ENCODE measurements at regions not wholly inside any gene's neighbourhood (a gene's known extent, or its start where the extent isn't known, plus 50 kb on each side); places are given as distances from the start of the nearest gene placed in this dataset.

- TF ChIP-seq, protein P1, sequence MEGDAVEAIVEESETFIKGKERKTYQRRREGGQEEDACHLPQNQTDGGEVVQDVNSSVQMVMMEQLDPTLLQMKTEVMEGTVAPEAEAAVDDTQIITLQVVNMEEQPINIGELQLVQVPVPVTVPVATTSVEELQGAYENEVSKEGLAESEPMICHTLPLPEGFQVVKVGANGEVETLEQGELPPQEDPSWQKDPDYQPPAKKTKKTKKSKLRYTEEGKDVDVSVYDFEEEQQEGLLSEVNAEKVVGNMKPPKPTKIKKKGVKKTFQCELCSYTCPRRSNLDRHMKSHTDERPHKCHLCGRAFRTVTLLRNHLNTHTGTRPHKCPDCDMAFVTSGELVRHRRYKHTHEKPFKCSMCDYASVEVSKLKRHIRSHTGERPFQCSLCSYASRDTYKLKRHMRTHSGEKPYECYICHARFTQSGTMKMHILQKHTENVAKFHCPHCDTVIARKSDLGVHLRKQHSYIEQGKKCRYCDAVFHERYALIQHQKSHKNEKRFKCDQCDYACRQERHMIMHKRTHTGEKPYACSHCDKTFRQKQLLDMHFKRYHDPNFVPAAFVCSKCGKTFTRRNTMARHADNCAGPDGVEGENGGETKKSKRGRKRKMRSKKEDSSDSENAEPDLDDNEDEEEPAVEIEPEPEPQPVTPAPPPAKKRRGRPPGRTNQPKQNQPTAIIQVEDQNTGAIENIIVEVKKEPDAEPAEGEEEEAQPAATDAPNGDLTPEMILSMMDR (IDR thresholded peaks at IDR 0.05), result no peak
- no peak for TF ChIP-seq EZH2 (IDR thresholded peaks at IDR 0.05; ENCODE audit: borderline replicate concordance, insufficient read depth, low read depth, low read length, poor library complexity, severe bottlenecking)
These were observed 164.1 kb upstream of the CHRNA7 start for GRCh38 chr15:31866248-31866647.

All from B cell (primary cell).